IPS DF 19.7 (cell line): ENCODE measurements at regions not wholly inside any gene's neighbourhood (a gene's known extent, or its start where the extent isn't known, plus 50 kb on each side); places are given as distances from the start of the nearest gene placed in this dataset.
"Not testable (repeated sequence)": the region's sequence is repeated elsewhere in the genome, so short reads cannot be mapped to it uniquely, and the experiment has no call there.

ENCODE experiments used
- DNase-seq: peaks from one replicate; pipeline ENCODE4 v3.0.0-alpha.2; 2013; ENCODE audit warnings: low read depth, low spot score

- no peak for DNase-seq
Measured at GRCh38 chr15:45868109-45868691, 233.4 kb downstream of the SQOR start.

- no peak for DNase-seq
Measured at GRCh38 chr15:45869034-45869668, 234.3 kb downstream of the SQOR start.

- DNase-seq = no peak
Measured at GRCh38 chr15:45871121-45871855, 236.5 kb downstream of the SQOR start.

GRCh38 chr15:45873781-45874180 lies 239.0 kb downstream of the SQOR start:
- no peak for DNase-seq

- not testable (repeated sequence) for DNase-seq
Measured at GRCh38 chr15:45874566-45874965, 239.7 kb downstream of the SQOR start.

DNA sequence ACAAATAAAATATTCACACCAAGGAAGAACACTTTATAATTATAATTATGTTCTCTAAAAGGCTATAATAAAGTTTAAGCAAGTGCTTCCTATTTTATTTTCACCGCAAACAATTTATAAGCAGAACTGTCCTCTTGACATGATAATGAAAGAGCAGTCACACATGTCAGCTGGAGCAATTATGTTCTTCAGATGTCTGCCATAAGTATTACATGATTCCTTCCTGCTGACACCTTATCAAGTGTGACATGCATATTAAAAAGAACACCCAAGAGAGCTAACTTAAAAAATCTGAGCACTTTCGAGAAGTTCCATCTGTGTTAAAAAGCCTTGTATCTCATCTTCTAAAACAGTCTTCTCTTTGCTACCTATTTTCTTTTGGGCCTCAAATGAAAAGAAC lies 249.5 kb downstream of the SQOR start:
- no peak for DNase-seq

- no peak for DNase-seq
Measured at GRCh38 chr15:45884755-45885445, 250.1 kb downstream of the SQOR start.

GRCh38 chr15:45885801-45886200 lies 251.0 kb downstream of the SQOR start:
- no peak for DNase-seq

- DNase-seq = no peak
Measured at GRCh38 chr15:45891766-45892165, 256.9 kb downstream of the SQOR start.

- no peak for DNase-seq
Measured at GRCh38 chr15:45892182-45892581, 257.4 kb downstream of the SQOR start.

DNA sequence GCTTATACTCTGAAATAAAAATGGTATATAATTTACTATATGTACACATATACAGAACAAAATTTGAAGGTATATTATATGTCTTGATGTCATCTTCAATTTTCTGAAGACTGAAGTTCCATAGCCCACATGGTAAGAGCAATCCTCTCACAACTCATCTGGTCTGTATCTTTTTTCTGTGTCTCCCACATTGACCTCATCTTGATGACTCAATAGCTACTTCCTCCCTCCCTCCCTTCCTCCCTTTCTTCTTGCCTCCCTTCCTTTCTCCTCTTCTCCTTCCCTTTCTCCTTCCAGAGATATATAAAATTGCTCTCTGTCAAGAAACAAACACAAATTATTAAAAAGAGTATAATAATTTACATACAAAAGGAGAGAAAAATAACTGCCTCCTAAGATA lies 268.5 kb downstream of the SQOR start:
- no peak for DNase-seq

DNA sequence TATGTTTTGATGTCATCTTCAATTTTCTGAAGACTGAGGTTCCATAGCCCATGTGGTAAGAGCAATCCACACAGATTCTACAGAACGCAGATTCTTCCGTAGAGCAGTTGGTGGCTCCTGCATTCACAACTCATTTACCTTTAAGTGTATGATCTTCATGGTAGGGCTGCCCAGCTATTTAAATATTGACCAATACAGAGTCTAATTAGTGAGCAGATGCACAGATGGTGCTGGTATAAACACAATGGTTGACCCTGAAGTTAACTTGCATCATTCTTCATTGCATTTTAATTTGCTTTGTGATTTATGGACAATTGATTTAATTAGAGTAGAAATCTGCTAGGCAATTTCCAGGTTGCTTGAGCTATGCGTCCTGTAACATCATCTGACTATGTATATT lies 269.2 kb downstream of the SQOR start:
- DNase-seq = no peak

GRCh38 chr15:45906230-45906629 lies 271.4 kb downstream of the SQOR start:
- DNase-seq = no peak

DNA sequence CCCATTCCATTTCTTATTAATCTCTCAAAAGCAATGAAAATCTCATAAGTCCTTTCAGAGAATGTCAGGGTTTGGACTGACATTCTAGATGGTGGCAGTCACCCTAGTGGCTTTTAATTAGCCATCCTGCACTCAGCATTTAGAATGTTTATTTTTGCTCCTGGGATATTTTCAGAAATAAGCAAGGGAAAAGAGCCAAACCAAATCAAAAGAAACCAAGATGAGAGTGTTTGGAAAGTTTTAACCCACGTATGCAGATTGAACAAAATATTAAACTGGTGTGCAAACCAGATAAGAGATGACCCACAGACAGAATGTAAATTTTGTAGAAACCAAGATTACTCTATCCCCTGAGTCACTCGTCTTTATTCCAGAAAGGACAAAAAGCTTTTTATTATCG lies 275.8 kb downstream of the SQOR start:
- no peak for DNase-seq

DNA sequence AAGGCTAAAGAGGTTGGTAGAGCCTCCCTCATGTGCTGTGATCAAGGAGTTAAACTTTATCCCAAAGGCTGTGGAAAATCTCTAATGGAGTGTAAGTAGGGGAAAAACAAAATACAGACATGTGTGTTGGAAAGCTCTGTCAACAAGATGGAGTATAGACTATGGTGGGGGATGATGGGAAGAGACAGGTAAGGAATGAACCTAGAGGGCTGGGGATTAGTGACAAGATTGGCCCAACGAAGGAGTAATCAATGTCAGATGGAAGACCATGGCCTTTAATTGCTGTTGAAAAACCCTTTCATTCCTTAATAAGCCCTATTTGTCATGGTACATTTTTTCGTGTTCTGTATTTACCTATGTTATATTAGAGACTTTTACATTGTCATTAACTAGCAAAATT lies 278.6 kb downstream of the SQOR start:
- DNase-seq = no peak

GRCh38 chr15:45914425-45914824 lies 279.6 kb downstream of the SQOR start:
- DNase-seq = no peak

- DNase-seq = no peak
Measured at GRCh38 chr15:45918839-45919238, 284.0 kb downstream of the SQOR start.

DNA sequence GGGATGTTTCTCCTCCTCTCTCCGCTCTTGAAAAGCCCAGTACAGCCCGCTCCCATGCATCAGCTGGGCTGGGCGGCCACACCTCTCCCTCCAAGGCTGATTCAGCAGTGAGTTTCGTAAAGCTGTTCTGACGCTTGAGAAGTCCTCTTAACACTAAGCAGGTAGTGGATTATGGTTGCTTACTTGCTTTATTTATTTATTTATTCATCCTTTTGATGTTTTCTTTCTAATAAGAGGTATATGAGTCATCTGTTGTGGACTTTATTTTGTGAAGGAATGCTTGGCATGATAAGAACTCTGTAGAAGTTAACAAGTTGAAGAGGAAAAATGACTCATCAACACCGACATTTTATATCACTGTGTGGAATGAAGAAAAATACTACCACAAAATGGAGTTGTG lies 285.0 kb downstream of the SQOR start:
- no peak for DNase-seq

DNA sequence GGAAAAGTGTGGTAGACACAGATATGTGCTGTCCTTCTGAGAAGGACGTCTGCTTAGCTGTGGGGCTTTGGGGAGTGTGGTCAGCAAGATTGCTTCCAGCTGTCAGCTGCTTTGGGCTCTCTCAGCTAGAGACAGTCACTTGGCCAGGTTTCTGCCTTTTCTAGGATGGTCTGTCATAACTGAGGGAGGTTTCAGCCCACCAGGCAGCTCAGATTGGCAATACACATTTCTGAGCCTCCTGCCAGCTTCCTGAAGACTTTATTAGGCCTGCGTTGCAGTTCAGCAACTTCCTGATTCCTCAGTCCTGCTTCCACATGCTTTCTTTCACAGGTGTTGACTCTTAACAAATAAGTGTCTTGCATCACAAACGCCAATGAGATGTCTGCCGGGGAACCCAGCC lies 286.5 kb downstream of the SQOR start:
- no peak for DNase-seq

DNA sequence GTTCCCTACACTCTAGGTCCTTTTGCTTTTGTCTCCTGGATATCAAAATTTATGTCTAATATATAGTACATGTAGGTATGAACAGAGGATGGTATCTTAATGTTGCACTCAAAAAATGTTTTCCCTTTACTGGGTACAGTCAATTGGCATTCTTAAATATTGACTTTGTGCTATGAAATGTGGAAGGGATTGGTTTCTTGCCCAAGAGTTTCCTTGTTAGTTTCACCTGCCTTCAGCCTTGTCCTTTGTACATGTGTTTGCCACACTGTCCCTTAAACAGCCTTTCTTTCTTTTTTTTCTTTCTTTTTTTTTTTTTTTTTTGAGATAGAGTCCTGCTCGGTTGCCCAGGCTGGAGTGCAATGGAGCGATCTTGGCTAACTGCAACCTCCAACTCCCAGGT lies 287.1 kb downstream of the SQOR start:
- no peak for DNase-seq

DNA sequence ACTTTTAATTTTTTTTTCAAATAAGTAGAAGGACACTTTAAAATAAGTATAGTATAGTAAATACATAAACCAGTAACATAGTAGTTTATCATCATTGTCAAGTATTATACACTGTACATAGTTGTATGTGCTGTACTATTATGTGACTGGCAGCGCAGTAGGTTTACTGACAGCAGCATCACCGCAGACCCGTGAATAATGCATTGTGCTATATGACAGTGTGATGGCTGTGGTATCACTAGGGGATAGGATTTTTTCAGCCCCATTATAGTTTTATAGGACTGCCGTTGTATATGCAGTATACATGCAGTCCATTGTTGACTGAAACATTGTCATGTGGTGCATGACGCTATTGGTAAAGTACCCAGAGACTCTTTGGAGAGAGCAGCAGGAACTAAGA lies 306.5 kb downstream of the SQOR start:
- DNase-seq = no peak

GRCh38 chr15:45943240-45943639 lies 308.4 kb downstream of the SQOR start:
- DNase-seq = no peak

- no peak for DNase-seq
Measured at GRCh38 chr15:45946111-45946510, 311.3 kb downstream of the SQOR start.
